Activated effector memory CD4-positive, alpha-beta T cell treated with anti-CD3 and anti-CD28 coated beads, Interleukin-2, amount 50 U/mL, for 16 hours (primary cell): ENCODE measurements at regions not wholly inside any gene's neighbourhood (a gene's known extent, or its start where the extent isn't known, plus 50 kb on each side); places are given as distances from the start of the nearest gene placed in this dataset.
"Not testable (repeated sequence)": the region's sequence is repeated elsewhere in the genome, so short reads cannot be mapped to it uniquely, and the experiment has no call there.

Experiments used
- DNase-seq: peaks from one replicate; pipeline ENCODE4 v3.0.0-alpha.2; 2020

DNA sequence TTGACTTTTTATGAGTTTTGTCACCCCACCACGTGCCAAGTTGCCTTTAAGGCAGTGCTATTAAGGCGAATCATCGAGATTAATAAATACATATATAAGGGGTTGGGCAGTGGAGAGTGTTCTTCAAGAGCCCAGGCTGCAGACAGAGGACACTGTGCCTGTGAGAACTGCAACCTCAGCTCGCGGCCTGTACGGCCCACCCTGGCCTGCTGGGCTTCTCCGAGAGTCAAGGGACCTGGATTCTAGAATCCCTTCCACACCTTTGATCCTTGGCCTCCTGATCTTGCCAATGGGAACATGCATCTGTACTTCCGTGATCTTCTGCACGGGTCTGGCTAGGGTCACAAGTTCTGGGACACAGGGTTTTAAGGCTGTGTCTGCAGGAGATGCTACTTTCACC lies 54.5 kb downstream of the IRX5 start:
- no peak for DNase-seq

DNA sequence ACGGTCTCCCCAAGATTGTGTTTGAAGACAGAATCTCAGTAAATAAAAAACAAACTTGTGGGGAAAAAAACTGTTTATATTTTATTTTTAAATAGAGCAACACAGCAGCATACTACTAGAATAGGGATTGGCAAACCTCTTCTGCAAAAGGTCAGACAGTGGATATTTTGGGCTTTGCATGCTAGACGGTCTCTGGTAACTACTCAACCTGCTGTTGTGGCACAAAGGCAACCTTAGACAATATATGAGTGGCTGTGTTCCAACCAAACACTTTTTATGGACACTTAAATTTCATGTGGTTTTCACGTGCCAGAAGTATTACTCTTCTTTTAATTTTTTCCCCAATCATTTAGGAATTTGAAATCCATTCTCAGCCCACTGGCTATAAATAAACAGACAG lies 55.0 kb downstream of the IRX5 start:
- no peak for DNase-seq

DNA sequence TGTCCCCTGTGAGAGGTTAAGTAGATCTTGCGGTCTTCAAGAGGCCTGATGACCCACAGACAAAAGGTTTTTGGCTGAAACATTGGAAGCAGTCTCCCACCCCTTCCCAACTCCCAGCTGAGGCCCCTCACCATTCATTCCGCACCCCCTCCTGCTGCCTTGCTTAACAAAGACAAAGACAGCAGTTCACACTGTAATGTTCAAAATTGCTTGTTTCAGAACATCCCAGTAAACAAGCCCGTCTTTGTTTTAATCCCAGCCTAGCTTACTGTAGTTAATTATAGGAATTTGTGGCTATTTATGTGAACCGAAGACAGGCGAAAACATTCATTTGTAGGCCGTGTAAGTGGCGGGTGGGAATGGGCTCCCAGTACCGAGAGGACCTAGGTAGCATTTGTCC lies 55.7 kb downstream of the IRX5 start:
- DNase-seq = no peak

DNA sequence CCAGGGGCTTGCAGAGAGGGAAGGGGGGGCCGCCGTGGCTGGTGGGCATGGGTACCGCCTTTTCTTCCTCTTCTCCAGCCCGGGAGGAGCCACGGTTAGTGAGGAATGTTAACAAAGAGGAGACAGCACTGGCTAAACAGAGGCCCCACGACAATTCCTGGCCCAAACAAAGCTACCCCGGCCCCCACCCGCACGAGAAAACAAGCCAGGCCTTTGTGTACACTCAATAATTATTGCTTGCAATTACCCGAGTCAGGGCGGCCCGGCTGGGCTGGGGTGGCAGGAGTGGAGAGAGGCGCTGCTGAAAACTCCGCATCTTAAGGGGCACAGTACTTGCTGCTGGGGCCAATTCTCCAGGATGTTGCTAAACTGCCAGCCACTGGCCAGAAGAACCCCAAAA lies 56.4 kb downstream of the IRX5 start:
- no peak for DNase-seq

DNA sequence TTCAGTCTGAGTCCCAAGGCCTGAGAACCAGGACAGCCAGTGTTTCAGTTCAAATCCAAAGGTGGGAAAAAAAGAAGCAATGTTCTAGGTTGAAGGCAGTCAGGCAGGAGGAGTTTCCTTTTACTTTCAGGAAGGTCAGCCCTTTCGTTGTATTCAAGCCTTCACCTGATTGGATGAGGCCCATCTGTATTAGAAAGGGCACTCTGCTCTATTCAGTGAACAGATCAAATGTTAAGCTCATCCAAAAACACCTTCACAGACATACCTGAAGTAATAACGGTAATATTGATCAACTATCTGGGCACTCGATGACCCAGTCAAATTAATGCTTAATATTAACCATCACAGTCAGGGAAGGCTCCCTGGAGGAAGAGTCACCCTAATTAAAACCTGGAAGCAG lies 60.9 kb downstream of the IRX5 start:
- no peak for DNase-seq

DNA sequence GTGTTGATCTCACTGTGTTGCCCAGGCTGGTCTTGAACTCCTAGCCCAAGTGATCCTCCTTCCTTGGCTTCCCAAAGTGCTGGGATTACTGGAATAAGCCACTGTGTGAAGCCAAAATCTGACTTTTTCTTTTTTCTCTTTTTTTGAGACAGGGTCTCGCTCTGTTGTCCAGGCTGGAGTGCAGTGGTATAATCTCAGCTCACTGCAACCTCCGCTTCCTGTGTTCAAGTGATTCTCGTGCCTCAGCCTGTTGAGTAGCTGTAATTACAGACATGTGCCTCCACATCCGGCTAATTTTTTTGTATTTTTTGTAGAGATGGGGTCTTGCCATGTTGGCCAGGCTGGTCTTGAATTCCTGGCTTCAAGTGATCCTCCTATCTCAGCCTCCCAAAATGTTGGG lies 61.3 kb downstream of the IRX5 start:
- not testable (repeated sequence) for DNase-seq

DNA sequence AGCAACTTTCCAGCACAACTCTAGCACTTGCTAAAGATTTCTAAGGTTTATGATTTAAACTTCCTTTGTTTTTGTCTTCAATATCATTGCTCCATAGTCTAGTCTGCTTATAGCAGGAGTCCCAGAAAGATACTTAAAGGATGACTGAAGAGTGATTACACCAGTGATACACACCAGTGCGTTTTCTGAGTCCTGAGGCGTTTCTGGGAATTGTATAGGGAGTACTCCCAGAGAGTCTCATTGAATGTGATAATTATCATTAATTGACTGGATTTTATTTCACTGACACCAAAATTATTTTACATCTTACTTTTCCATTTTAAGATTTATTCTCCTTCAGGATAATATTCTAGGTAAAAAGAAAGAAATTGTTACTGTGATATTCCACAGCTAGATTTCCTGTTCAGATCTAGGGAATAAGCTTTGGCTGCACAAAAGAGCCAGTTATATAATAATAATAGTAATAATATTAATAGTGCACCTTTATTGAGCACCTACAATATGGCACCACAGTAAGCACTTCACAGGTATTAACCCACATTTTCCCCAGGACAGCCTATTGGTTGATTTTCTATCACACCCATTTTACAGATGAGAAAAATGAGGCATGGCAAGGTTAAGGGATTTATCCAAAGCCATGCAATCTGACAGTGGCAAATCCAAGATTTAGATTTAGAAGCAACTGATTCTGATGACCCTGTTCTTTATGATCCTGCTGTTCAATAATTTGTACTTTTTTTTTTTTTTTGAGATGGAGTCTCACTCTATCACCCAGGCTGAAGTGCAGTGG lies 62.6 kb downstream of the IRX5 start:
- no peak for DNase-seq

DNA sequence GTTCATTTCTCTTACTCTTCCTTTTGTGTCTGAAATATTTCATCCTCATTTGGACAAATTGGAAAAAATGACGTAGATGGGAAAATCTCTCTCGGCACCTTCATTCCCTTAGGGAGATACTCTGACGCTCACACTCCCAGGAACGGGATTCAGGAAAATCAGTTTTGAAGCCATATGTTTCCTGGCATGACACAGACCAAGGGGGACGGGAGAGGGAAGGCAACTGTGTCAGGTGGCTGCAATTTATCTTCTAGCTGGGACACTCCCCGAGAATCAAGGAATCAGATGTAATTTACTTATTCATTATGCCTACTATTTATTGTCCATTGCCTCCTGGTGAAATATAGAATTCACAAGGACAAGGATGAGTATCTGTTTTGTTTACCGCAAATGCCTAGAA lies 65.5 kb downstream of the IRX5 start:
- DNase-seq = no peak

DNA sequence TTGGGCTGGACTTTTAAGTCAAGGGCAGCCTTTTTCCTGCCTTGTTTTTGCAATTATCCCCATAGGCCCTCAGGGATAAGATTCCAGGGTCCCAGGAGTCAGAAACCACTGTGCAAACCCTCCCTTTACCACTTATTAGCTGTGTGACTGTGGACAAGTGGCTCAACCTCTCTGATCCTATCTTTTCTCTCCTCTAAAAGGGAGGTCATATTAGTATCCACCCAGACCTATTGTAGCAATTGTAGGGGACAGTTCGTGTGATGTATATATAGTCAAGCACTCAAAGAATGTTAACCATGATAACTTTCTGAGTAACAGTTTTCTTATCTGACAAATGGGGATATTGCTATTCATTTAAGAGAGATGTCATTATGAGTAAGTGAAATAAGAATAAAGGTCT lies 68.2 kb downstream of the IRX5 start:
- no peak for DNase-seq

DNA sequence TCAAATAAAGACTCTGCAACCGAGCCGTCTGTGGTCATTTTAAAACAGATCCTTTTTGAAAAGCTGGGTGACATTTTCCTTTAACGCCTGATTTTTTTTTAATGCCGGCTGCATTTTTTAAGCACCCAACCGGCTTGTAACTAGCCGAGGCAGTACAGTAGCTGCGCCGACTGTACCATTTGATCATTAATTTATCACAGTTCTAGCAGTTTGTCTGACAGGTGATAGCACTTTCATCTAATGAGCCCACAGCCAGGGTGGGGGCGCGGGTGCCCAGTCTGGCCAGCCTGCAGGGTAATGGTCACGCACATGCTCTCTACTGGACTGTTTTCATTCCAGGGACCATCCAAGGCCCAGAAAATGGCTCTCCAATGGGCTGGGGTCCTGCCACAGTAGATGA lies 68.8 kb downstream of the IRX5 start:
- DNase-seq = no peak

DNA sequence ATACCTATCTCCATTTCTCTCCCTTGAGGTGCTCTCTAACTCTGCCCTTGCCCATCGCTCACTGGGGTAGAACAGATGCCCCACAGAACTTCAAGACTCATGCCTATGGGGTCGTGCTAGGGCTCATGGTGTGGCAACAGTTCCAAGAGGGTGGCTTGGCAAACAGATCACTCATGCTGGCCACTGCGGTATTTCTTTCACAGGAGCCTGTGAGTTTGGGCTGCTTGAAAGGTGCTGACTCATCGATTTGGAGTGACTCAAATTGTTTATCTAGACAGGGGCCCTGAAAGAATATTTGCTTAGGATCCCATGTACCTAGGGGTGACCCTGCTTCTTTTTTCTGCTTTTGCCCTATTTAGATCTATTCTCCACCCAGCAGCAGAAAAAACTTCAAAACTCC lies 69.9 kb downstream of the IRX5 start:
- no peak for DNase-seq

DNA sequence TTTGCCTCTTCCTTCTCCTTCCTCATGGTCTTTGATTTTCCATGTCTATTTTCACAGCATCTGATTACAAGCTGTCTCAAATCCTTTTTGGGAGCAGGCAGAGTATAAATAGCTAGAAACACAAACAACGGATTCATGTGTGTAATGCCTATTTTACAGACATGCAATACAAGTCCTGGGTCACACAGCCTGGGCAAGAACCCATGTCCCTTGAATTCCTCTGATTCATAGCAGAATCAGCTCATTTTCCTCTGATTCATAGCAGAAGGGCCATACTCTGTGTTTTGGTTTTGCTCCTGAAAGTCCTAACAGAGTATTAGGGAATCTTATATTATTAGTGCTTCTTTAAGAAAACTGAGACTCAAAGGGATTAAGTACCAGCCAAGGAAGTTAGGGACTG lies 71.3 kb downstream of the IRX5 start:
- DNase-seq = no peak

DNA sequence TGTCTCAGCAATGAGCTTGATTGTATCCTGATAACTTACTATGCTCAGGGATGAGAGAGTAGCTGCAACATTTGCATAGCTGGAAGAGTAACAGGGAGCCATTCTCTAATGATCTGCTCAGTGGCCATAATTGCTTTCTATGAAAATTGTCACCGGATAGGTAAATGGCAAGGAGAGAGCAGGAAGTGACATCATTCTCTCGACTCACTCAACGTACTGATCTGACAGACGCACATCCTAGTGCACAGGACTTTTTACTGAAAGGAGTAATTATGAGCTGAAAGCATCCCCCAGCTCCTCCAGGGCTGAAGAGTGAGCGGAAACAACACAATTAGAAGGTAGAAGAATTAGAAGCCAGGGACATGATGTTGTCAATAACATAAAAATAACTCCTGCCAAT lies 71.8 kb downstream of the IRX5 start:
- DNase-seq = no peak

DNA sequence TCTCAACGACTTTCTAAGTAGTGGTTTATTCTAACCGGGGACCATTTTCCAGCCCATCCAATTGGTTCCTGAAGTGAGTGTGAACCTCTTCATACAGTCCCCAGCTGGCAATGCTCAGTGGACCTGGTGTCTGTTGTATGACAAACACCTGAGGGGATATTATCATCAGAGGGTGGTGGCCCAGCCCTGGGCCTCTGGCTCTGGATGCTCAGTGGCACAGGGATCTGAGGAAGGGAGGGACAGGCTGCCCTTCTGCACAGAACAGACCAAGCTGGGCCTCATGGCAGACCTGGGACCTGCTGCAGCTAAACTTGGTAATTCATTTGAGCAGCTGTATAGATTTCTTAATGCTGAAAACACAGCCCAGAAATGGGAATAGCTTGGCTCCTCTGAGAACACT lies 72.6 kb downstream of the IRX5 start:
- no peak for DNase-seq

DNA sequence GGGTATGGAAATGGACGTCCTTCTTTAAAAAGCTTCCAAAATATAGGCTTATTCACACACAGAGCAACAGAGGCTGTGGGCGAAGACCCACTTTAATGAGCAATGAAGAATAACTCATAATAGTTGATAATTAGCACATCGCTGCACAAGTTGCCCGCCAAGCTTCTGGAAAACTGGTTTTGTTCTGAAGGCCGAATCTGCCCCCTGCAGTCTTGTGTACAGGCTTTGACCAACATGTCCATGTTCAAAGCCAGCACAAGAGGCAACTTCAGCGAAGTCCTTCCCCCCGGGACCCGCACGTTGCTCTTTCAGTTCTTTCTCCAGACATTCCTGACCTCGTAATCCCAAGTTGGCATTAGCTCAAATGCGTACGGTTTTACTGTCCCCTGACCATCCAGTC lies 73.3 kb downstream of the IRX5 start:
- no peak for DNase-seq

DNA sequence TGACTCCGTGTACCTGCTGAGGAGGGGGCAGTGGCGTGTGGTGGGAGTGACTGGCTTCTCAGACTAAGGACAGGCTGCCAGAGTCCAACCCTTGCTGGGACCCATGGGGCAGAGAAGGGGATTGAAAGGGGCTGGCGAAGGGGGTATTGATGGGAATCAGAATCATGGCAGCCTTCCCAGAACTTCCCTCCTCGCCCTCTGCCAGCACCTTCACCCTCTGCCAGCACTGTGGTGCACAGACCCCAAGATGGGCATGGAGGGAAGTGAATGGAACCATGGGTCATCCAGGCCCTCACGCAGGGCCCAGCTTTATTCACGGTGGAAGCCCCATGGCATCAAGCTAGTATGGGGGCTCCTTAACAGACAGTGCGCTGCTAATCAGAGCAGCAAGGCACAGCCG lies 76.8 kb downstream of the IRX5 start:
- DNase-seq = no peak

DNA sequence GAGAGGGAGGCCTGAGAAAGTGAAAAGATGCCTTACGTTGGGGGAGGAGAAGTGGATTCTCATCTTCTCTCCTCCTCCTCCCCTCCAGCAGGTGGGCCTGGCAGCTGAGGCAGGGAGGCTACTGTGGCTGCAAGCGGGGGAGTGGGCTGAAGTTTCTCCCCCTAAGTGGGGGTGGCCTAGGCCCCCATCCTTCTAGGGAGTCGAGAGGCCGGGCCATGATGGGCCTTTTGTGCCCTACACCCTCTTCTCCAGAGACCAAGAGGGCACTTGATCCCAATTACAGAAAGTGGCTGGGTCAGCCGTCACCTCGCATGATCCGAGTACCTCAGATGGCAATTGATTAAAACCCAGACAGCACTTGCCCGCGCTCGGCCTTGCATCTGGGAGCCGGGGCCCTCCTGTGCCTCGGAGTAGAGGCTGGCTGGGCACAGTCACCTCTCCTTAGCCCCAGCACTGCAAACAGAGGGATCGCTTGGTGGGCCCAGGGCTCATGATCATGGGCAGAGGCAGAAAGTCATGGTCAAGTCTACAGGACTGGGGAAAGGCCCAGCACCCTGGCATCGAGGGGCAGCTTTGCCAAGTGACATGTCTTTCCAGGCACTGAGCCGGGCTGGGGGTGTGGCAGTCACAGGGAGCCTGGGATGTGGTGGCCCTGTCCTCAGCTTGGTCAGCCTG lies 78.3 kb downstream of the IRX5 start:
- DNase-seq = no peak

DNA sequence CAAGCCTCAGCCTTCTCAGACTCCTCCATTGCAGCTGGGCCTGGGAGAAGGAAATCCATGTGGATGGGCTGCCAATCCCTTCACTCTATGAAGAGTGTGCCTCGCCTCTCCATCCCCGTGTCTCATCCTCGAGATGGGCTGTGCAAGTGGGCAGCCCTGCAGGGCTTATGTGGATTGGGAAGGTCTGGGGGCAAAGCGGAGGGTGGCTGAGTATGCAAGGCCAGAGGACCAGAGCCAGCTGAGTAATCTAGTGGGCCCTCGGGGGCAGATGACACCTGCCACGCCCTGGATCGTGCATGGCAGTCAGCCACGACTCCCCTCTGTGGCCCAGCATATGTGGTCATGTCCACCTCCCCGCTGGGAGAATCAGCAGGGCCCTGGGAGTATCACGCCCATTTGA lies 78.9 kb downstream of the IRX5 start:
- no peak for DNase-seq

DNA sequence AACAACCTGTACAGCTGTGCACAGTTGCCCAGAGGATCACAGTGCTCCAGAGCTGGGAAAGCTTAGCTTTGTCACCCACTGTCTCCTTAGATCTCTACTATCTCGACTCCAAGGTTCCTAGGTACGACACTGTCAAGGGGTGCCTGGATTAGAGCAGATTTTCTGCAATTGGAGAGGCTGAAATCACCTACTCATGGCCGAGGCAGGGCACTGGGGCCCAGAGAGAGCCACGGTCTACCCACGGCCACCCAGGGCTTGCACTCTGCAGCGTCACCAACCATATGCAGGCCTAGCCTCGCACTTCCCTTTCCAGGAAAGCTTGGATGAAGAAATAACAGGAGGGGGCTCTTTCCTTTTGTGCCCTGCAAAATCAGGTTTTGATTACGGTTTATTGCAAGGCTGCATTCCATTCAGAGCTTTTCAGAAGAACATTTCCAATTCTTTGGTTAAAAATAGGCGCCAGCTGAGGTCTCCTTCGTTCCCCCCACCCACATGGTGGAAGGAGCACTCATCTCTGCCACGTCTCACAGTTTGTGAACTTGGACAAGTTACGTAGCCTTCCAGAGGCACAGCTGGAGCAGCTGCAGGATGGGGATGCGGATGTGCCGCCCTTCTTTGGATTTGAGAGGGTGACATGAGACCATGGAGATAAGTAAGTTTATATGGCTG lies 80.0 kb downstream of the IRX5 start:
- no peak for DNase-seq

DNA sequence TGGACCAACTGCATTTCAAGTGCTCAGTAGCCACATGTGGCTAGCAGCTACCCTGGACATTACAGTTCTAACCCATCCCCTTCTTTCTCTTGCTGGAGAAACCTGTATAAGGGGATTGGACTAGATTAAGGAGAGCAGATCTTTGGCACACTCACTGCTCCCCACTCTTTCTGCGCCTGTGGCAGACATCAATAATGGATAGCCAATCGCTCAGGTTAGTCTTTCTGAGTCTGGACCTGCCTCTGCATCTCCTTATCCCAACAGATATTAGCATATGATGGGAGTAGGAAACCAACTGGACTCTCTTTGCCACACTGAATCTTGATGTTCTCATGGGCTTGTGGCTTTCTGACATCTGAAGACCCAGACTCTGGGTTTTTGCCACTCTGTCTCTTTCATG lies 81.7 kb downstream of the IRX5 start:
- DNase-seq = no peak

DNA sequence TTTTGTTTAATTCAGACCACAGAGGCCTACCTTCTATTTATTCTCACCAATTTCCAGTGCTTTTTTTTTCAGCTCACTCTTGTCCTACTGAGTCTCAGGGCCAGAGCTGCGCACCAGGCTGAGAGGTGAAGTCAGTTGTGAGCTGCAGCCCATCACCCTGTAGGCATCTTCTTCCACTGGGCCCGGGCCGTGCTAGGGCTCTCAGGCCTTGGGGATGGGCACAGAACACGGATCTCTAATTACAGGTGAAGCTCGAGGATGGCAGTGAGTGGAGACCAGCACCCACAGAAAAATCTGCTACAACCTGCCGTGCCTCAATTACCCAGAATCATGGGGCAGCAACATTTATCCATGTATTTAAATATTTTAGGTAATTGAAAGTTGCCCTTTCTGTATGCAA lies 82.1 kb downstream of the IRX5 start:
- DNase-seq = no peak

DNA sequence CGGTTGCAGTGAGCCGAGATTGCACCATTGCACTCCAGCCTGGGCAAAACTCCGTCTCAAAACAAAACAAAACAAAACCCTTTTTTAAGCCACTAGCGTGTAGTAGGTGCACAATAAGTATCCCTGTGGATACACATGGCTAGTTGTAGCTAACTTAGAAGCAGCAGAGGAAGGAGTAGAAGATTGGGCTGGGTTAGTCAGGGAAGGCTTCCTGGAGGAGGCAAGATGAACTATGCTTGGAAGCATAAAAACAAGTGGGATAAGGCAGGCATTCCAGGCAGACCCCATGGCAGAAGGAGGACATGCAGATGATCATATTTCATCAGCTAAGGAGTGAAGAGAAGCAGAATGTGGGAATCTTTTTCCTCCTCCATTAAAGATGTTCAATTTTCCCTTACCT lies 83.4 kb downstream of the IRX5 start:
- DNase-seq = no peak

DNA sequence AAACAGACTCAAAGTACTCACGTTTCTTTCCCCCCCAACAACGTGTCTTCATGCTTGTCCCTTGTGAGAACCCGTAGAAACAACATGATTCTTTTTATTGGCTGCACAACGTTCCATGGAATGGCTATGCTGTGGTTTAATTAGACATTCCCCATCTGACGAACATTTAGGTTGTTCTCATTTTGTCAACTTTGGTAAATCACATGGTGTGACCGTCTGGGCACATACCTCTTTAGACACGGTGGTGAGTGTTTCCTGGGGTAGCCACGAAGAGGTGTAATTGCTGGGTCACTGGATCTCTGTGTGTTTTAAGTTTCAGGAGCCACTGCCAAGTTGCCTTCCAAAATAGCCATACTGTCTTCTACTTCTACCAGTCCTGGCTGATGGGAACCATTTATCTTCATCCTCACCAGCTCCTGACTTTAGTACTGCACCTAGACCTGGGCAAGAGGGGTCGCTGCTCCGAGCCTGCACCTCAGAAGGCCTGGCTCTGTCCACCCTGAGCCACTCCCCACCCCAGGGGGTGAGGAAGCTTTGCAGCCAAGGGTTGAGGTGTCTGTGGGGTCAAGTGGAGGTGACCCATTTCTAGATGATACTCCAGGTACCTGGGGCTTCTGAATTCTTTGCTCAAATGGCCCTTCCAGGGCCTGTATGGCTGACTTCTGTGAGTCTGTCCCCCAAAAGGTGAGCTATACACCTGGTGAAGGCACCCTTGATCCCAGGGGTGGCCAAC lies 84.7 kb downstream of the IRX5 start:
- DNase-seq = no peak

DNA sequence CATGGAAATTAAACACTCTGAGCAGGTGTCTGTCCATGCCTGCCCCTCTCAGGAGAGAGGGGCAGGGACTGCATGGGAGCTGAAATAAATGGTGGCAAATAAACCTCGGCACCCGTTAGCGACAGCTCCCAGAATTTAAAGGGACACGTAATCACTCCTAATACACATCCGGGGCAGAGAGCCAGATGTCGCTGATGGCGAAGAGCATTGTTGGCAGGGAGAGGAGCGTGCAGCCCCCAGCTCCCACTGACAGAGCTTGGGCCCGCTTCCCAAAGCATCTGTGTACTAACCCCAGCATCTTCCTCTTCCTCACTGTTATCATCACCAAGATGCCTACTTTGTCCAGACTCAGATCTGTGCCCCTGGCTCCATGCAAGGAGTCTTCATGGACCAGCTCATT lies 85.8 kb downstream of the IRX5 start:
- DNase-seq = no peak
